ENCODE measurements at regions not wholly inside any gene's neighbourhood (a gene's known extent, or its start where the extent isn't known, plus 50 kb on each side); places are given as distances from the start of the nearest gene placed in this dataset.
"Not testable (repeated sequence)": the region's sequence is repeated elsewhere in the genome, so short reads cannot be mapped to it uniquely, and the experiment has no call there.

DNA sequence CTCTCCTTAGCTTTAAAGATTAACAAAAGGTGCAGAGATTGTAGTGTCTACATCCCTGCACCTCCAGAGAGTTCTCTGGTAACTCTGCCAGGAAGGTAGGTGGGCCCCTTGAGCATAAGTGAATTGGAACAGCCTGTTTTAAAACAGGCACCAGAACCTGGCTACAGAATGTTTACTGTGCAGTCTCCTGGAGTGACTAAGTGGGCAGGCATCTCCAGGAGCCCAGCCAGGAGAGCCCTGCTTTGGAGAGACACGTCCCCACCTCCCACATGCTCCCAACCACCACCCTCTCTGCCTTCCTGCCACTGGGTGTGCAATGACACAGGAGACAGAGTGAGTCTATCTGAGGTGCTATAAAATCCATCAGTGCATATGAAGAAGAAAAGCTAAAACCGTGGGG lies 110.3 kb upstream of the EYA4 start:
- no peak for DNase-seq

DNA sequence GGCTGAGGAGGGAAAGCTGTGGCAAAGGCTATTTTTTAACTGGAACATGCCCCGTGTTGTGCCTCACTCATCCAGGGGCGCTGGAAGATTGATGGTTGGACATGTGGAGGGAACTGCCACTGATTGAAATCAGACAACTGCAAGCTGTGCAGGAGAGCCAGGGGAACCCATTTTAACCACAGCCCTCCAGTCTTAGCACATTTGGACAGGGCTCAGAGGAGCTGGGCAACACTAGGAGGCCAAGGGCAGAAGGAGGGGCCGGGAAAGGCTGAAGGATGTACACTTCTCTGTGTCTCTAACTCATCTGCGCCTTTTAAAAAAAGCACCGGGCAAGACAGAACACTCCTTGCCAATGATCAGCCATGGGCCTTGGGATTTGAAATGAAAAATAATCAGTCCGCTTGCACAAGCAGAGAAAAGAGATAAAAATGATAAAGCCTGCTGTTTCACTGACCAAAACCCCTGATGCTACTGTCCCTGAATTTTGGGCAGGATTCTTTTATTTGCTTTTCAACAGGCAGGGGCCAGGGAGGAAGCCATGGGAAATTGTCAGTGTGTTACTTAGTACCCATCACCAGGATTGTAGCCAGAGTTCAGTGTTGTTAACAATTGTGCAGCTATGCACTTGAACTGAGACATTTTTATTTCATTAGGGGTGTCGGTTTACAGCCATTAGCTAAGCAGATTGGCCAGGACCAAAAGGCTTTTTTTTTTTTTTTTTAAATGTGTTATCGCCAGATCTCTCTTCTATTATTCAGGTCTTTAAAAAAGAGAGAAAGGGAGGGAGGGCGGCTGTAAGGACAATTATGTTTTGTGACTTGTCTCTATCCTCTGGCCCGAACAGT lies 109.3 kb upstream of the EYA4 start:
- no peak for DNase-seq

DNA sequence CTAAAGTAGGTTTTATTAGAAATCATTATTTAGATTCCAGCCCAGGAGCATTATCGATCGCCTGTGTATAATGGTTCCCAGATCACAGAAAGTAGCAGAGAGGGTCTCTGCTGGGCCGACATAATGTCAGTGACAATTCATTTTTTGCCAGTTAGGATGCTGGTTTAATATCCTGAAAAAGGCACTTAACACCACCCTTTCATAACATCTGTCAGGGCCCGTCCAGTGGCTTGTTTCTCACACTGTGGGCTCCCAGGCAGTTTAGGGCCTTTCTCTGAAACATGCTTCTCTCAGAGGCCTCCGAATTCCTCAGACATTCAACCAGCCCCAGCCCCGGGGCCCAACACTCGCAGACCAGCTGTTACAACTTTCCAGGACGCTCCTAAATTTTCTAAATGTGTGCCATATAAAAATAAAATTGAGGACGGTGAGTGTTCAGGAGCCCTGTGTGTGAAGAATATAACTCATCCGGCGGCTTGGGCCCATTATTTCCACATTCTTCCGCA lies 108.6 kb upstream of the EYA4 start:
- no peak for DNase-seq

DNA sequence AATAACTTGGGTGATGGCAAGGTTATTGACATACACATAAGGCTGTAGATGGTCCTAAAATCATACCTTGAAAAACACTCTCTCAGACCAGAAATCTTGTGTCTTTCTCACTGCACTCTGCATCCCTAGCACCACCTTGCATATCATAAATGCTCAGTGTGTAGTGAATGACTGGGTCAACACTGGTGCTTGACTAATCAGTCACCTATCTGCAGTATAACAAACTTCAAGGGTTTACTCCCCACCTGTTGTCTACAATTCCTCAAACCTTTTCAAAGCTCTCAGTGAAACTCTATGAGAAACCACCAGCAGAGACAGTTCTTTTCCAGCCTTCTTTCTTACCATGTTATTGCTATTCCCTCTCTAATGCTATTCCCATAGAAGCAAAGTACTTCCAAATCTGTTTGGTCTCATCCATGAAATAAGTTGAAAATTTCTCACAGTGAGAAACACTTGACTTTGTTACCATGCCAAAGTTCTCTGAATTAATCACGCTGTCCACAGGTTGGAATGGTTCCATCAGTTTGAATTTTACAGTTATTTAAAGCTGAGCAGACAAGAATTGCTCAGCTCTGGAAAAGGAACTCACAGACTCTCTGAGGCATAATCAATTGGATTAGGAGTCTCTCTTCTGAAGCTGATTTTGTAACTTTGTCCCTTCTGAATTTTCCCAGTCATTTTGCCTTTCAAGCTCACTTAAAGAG lies 104.8 kb upstream of the EYA4 start:
- no peak for DNase-seq

DNA sequence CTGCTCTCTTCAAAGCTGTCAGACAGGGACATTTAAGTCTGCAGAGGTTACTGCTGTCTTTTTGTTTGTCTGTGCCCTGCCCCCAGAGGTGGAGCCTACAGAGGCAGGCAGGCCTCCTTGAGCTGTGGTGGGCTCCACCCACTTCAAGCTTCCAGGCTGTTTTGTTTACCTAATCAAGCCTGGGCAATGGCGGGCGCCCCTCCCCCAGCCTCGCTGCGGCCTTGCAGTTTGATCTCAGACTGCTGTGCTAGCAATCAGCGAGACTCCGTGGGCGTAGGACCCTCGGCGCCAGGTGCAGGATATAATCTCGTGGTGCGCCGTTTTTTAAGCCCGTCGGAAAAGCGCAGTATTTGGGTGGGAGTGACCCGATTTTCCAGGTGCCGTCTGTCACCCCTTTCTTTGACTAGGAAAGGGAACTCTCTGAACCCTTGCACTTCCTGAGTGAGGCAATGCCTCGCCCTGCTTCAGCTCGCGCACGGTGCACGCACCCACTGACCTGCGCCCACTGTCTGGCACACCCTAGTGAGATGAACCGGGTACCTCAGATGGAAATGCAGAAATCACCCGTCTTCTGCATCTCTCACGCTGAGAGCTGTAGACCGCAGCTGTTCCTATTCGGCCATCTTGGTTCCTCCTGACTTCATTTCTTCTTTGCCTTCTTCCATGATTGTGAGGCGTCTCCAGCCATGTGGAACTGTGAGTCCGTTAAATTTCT lies 93.5 kb upstream of the EYA4 start:
- DNase-seq, result not testable (repeated sequence)

DNA sequence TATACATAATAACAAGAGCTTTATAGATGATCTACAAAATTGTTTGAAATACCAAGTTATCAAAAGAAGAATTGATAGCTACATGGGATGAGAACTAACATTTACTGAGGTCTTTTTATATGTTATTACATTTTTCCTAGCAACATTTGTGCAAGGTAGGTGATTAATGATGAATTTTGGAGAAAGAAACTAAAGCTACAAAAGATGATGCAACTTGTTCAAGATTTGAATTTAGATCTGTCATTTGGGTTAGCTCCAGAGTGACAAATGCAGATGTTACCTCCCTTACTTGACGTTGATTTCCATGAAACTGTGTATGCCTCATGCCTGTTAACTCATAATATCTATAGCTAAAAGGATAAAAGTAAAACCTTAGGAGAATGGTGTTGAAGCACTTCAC lies 84.5 kb upstream of the EYA4 start:
- DNase-seq, result no peak

DNA sequence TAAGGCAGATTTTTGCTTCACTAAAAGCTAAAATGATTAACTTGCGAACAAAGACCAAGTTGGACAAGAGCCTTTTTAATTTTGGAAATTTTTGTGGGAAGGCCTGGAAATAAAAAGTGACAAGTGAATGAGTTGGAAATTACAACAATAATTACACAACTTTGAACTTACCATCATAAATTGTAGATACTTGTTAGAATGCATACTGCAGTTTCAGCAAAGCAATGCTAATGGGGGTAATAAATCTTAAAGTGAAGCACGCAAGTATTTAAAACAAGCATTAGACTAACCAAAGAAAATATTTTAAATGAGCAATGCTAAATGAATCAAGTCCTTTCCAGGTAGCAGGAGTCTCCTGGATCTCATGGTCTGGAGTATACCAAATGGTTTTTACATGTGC lies 83.2 kb upstream of the EYA4 start:
- DNase-seq, result no peak

DNA sequence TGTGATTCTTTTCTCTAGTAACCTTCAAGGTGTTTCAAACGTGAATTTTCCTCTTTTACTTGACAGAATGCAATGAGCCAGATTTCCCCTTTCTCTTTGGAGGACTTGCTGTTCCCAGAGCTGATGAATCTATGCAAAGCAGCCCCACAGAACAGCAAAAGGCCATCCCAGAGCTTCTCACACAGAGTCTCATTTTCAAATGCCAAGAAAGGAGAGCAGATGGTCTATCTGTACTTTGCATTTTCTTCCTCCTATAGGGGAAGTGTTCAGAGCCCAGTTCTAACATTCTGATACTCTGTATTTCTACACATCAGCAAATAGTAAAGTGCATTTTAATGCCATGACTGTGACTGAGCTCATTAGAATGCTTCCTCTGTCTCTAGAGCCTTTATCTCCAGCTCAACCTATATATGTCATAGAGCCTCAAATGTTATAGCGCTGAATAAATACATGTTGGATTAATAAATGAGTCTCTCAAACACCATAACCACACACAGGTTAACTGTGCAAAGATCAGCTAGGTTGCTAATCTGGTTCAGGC lies 81.8 kb upstream of the EYA4 start:
- DNase-seq, result no peak

DNA sequence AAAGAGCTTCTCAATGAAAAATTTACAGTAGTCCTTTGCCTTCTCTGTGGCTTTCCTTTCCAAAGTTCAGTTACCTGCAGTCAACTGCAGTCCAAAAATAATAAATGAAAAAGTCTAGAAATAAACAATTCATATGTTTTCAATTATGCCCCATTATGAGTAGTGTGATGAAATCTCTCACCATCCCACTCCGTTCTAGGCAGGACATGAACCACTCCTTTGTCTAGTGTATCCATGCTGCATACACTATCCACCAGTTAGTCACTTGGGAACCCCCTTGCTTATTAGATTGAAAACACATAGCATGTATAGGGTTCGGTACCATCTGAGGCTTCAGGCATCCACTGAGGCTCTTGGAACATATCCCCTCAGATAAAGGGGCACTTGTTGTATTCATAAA lies 80.6 kb upstream of the EYA4 start:
- DNase-seq, result no peak

DNA sequence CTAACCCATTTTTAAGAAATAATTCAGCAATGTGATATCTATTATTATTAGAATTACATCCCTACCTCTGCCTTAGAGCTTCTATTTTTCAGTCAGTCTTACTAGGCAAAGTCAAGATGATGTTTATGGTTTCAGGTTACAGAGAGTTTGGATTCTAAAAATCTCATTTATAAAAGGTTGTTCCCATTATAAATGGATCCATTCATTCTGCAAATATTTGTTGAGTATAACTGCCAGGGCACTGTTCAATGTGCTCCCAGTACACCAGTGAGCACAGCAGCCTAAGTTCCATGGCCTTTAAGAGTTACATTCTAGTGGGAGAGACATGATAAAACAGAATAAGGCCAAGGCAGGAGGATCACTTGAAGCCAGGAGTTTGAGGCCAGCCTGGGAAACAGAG lies 75.9 kb upstream of the EYA4 start:
- no peak for DNase-seq

DNA sequence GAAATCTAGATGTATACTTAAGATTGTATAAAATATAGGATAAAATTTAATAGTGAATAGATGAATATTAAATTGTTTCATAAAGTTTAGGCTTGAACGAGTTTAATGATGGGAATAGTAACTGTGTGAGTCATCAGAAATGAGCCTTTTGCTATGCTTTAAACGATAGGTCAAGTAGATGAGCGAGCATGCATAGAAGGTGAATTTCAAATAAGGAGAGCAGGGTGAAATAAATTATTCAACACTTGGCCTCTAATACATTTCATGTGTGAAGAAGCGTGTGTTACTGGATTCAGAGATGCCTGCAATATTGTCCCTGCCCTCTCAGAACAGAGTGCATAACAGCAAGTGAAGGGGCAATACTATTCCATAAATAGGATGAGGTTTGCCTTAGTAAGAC lies 74.4 kb upstream of the EYA4 start:
- DNase-seq, result no peak

DNA sequence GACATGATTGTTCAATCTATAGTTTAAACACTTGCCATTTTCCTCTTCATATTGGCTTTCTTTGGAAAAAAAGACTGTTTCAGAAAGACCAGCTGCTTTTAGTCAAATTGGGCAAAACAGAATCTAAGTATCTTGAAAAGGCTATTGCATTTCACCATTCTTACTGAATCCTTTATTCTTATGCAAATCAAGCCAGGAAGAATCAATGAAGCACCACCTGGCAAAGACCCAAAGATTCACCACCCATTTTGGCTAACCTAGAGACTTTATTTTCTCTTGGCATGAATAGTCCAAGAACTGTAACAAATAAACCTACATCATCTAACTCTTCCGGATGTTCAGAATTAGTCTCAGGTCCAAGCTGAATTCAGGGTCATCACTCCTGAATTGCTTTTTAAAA lies 71.3 kb upstream of the EYA4 start:
- DNase-seq, result no peak

DNA sequence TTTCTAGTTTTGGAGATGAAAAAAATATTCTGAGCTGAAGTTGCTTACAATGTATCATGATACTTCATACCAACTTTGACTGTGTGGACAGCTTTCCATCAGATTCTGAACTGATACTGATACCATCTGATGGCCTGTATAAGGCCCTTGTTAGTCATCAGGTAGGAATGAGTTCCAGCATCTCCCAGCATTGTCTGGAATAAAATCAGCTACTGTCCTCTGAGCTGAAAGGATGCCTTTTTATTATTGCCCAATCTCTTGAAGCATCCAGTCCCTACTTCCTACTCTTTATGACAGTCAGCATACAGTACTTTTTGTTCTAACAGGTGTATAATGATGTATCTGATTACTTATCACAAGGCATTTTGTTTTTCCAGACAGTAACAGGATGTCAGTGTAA lies 70.6 kb upstream of the EYA4 start:
- no peak for DNase-seq

DNA sequence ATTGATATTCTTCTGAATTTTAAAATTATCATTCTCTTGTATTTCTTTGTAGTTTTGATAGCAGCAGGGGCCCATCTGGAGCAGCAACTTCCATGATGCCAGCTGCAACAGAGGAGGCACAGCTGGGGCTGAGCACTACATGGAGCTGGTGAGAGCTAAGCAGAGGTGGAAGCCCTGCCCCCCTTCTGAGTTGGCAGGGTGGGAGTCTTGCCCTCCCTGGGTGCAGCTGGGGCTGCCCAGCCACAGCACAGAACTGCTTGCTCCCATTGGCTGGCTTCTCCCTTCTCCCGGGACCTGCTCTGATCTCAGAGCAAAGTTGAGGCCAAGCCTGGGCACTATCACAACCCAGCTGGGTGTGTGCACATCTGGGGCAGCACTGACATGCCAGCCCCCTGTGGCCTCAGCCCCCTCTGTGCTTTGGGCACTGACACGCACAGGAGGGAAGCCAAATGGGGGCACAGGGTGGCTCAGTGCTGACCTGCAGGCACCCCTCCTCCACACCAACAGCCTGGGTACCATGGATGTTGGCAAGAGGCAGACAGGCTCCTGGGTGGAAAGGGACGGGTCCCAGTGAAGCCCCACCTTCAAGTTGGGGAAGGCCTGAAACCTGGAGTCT lies 69.1 kb upstream of the EYA4 start:
- DNase-seq, result no peak

DNA sequence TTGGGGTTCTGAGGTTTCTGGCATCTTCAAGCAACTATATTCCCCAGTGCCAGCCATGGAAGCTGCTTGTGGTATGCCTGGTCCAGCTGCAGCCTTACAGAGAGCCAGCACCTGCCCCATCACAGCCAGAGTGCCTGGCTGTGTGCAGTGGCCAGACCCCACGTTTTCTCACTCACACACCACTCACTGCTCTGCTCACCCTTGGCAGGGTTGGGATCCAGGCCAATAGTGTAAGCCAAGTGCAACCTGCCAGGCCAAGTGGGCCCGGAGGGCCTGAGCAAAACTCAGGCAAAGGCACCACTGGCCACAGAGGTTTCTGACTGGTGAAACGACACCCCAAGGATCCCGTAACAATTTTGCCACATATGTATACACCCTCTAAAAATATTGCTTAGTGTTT lies 67.9 kb upstream of the EYA4 start:
- DNase-seq, result no peak

DNA sequence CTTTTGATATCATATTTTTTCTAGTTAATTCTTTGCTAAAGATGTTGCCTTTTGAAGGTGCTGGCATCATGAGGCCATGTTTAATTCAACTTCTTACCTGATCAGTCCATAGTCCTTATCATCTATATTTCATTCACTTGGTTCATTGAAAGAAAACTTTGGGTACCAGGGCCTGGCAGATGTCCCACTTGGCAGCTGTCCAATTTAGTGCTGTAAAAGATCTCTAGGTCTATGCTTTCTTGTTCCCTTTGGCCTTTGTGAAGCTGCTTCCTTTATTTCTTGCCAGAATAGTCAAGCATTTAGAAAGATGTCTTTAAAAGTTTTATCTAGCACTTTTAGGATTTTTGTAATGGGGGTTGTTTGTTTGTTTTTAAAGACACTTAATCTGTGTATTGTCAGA lies 61.7 kb upstream of the EYA4 start:
- DNase-seq, result no peak

DNA sequence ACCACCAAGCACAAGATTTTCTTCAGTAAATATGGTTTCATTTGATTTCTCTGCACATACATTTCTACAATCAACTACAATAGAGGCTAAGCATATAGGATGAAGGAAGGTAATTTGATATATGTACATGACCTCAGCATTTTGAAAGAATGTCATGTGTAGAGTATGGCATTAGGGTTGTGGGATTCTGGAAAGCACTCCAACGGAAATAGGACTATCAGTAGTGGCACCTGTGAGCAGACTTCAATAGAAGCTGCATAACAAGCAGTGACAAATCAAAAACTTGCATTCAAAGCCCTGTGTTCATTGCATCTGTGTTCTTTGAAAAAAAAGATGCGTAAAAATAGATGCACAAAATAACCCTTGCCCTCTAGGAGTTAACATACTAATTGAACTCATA lies 57.5 kb upstream of the EYA4 start:
- no peak for DNase-seq

DNA sequence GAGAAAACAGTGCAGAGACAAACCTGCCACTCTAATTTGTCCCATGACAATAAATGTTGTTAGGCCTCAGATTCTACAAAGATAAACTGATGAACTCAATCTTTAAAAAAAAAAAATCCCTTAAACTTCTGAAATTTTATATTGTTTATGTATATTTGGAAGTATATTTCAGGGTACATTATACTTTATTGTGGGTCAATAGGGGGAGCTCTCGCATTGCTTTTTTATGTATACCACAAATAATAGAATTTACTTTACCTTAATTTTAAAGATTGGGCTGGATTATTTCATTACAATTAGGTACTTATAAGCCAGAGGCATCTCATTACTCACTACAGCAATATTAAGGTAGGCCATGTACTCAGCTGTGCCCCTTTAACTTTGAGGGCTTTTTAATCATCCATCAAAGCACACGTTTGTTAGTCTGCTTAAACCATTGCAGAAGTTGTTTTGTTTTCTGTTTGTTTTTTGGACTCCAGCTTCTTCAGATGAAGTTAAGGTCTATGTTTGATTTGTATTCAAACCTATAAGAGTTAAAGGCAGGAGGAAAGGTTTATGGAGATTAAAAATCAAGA lies 56.3 kb upstream of the EYA4 start:
- no peak for DNase-seq

DNA sequence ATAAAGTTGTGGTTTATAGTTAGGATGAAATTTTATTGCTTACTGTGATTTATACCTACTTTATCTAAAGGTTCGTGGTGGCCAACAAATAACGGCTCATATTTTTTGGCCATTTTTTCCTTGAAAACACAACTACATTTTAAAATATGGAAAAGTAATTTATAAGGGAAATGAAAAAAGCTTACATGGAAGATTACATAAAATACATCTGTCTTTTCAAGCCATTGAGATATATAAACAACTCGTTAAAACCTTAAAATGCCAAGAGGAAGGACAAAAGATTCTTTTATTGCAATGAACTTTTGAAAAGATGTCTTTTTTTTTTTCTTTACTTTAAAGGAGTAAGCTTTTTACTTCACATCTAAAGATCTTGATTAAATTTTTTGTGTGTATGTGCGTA lies 55.4 kb upstream of the EYA4 start:
- DNase-seq, result no peak

DNA sequence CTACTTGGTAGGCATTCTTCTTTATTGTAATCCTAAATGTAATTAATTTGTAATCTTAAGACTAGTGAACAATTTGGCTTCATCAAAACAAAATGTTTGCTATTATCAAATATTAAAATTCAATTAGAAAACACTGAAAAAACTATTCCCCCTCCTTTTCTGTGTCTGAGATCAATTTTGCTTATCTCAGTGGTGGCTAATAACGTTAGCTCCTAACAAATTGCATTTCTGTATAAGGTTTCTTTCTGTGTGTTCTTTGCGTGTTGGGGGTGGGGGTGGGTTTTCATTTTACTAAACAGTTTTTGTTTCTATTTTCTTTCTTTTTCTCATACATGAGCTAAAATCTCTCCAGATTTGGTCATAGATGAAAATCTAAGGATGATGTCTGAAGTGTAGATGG lies 54.0 kb upstream of the EYA4 start:
- no peak for DNase-seq

DNA sequence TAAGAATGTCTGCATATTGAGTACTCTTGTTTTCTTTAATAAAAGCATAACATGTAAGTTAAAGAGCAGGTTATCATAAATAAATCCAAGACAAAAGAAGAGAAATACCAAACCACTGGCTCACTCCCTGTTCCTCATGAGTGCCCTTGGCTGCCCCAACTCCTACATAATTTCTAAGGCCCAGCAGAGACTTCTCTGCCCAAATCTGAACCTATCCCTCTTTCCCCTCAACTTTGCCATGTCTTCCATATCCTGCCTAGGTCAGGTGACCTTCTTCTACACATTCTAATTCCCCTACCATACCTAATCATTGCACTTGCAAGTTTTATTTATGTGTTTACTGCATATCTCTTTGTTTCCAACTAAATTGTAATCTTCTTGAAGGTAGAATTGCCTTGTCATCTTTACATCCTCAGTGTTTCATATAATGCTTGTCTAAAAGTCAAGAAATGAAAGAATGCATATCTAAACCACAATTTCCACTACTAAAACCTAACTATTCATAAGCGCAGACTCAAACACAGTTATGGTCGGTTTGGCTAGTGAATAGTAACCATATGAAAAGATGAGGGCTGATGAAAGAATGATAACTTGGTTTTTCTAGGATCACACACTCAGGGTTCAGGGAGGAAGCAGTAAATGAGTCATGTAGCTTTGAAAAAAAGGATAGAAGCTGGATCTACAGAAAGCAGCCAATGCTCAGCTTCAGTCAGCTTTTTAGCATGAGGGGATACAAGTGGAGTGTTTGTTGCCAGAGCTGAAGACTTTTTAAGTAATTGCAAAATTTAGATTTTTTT lies 53.3 kb upstream of the EYA4 start:
- DNase-seq, result no peak

DNA sequence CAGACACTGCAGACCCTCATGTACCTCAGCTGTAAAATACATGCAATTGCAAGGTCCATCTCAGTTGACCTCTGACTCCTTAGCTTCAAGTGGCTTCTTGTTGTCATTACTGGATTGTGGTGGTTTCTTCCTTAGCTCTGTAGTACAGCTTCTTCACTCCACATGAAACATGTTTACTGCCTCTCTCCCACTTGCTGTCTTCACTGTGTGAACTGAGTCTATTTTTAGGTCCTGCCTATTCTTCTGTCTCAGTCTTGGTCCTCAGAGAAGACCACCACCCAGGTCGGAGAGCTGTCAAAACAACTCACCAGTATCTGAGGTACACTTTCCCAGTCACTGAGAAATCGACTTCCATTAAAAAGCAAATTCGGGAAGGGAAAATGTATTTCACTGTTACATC lies 50.2 kb upstream of the EYA4 start:
- no peak for DNase-seq
